SK-N-SH (cell line): ENCODE measurements at regions not wholly inside any gene's neighbourhood (a gene's known extent, or its start where the extent isn't known, plus 50 kb on each side); places are given as distances from the start of the nearest gene placed in this dataset.

ENCODE experiments used
- CTCF ChIA-PET: fragments of 300-600, 350-600 bp; formaldehyde crosslinking; extraction: SDS; loops from one replicate; lab custom pipeline; 2021; lab: Yijun Ruan, JAX
- POLR2A ChIA-PET: fragments of 350-600 bp; sonication (Branson Sonifier 250); formaldehyde crosslinking; extraction: SDS; loops from one replicate; lab custom pipeline; 2020; ENCODE audit warnings: antibody characterized with exemption, inconsistent platforms; lab: Yijun Ruan, JAX
- DNase-seq: peaks from one replicate; pipeline ENCODE4 v3.0.0; 2012
- H2AFZ ChIP-seq: fragments of 200-600 bp; sonication (generic); 2 replicates; pipeline ENCODE4 v1.8.1; 2016; ENCODE audit warnings: antibody characterized with exemption, mild to moderate bottlenecking, low read depth
- H3F3A ChIP-seq: fragments of 200-600 bp; sonication (generic); replicated peaks from 2 replicates; pipeline ENCODE3; 2016; ENCODE audit warnings: antibody characterized with exemption, mild to moderate bottlenecking; ENCODE audit not compliant: insufficient read depth
- H3K27ac ChIP-seq, 2 experiments: fragments of 200-500 bp in 1 of 2; fragments of 200-600 bp in 1 of 2; sonication (Bioruptor generic) in 1 of 2; sonication (generic), shearing (Covaris generic) in 1 of 2; 2 replicates each; pipeline versions ENCODE4 v1.5.1 to v1.6.1; 2014 to 2016; ENCODE audit warnings: low read depth in 2 of 2, inconsistent platforms in 1 of 2, low read length in 1 of 2, mild to moderate bottlenecking in 1 of 2, mixed read lengths in 1 of 2
- H3K27me3 ChIP-seq: fragments of 200-600 bp; sonication (generic), shearing (Covaris generic); 2 replicates; pipeline ENCODE4 v1.6.1; 2016; ENCODE audit warnings: mixed run types; ENCODE audit not compliant: insufficient read depth
- H3K36me3 ChIP-seq, 2 experiments: fragments of 200-500 bp in 1 of 2; fragments of 200-600 bp in 1 of 2; sonication (Bioruptor generic) in 1 of 2; sonication (generic) in 1 of 2; replicated peaks in 1 of 2; 2 replicates each; pipeline versions ENCODE3 to v1.5.1; 2014 to 2016; ENCODE audit warnings: low read length in 1 of 2, mild to moderate bottlenecking in 1 of 2; ENCODE audit not compliant: insufficient read depth in 2 of 2, control insufficient read depth in 1 of 2
- H3K4me1 ChIP-seq, 2 experiments: fragments of 200-500 bp in 1 of 2; fragments of 200-600 bp in 1 of 2; sonication (Bioruptor generic) in 1 of 2; sonication (generic), shearing (Covaris generic) in 1 of 2; 2 replicates each; pipeline versions ENCODE4 v1.5.1 to v1.6.1; 2014 to 2016; ENCODE audit warnings: low read depth in 1 of 2, low read length in 1 of 2, mixed run types in 1 of 2; ENCODE audit not compliant: insufficient read depth in 2 of 2, control insufficient read depth in 1 of 2
- H3K4me2 ChIP-seq: fragments of 200-600 bp; sonication (generic), shearing (Covaris generic); 2 replicates; pipeline ENCODE4 v1.6.1; 2017; ENCODE audit warnings: mixed run types
- H3K4me3 ChIP-seq, 2 experiments: fragments of 200-500 bp in 1 of 2; fragments of 200-600 bp in 1 of 2; sonication (Bioruptor generic) in 1 of 2; sonication (generic), shearing (Covaris generic) in 1 of 2; 2 replicates each; pipeline versions ENCODE4 v1.5.1 to v1.8.1; 2014 to 2016; ENCODE audit warnings: low read depth in 2 of 2, inconsistent platforms in 1 of 2, low read length in 1 of 2, mild to moderate bottlenecking in 1 of 2, mixed read lengths in 1 of 2, moderate library complexity in 1 of 2
- H3K79me2 ChIP-seq: fragments of 200-600 bp; sonication (generic); 2 replicates; pipeline ENCODE4 v1.8.1; 2017; ENCODE audit warnings: mild to moderate bottlenecking; ENCODE audit not compliant: insufficient read depth
- H3K9ac ChIP-seq: fragments of 200-600 bp; sonication (generic); 2 replicates; pipeline ENCODE4 v1.6.1; 2017; ENCODE audit warnings: mixed run types
- H3K9me2 ChIP-seq: fragments of 200-600 bp; sonication (generic); 2 replicates; pipeline ENCODE4 v1.6.1; 2017; ENCODE audit warnings: mixed run types
- H3K9me3 ChIP-seq: fragments of 200-600 bp; sonication (generic); 2 replicates; pipeline ENCODE4 v1.6.1; 2017; ENCODE audit warnings: mixed run types, mild to moderate bottlenecking, moderate library complexity
- H4K20me1 ChIP-seq: fragments of 200-600 bp; sonication (generic); 2 replicates; pipeline ENCODE4 v1.6.1; 2017; ENCODE audit warnings: mild to moderate bottlenecking, mixed run types; ENCODE audit not compliant: insufficient read depth
- CHD2 ChIP-seq: fragments of 150-350 bp; IDR thresholded peaks from 2 replicates; pipeline ENCODE4 v1.6.1; 2018; ENCODE audit warnings: low read length; ENCODE audit not compliant: partially characterized antibody
- CTCF ChIP-seq: fragments of 200-600 bp; sonication (generic); IDR thresholded peaks from 2 replicates; pipeline ENCODE4 v1.6.1; 2017; ENCODE audit warnings: antibody characterized with exemption, mild to moderate bottlenecking, moderate library complexity
- EP300 ChIP-seq, 2 experiments: IDR thresholded peaks; 2 replicates each; pipeline versions ENCODE4 v1.4.0 to v1.6.1; 2012; ENCODE audit warnings: borderline replicate concordance in 1 of 2, low read depth in 1 of 2, low read length in 1 of 2
- FOSL2 ChIP-seq: IDR thresholded peaks from 2 replicates; pipeline ENCODE4 v1.4.0; 2012; ENCODE audit warnings: low read depth, mild to moderate bottlenecking, moderate library complexity, borderline replicate concordance
- FOXJ3 ChIP-seq: sonication (generic); formaldehyde crosslinking; IDR thresholded peaks from 2 replicates; pipeline ENCODE4 v1.5.1; 2020; ENCODE audit warnings: mild to moderate bottlenecking, missing genetic modification reagents
- JUND ChIP-seq: IDR thresholded peaks from 2 replicates; pipeline ENCODE4 v1.4.0; 2012
- MXI1 ChIP-seq: IDR thresholded peaks from 2 replicates; pipeline ENCODE4 v1.6.1; 2012; ENCODE audit warnings: mild to moderate bottlenecking, low read depth, low read length, improper control_type of control experiment
- NFIC ChIP-seq: IDR thresholded peaks from 2 replicates; pipeline ENCODE4 v1.4.0; 2012; ENCODE audit warnings: borderline replicate concordance
- NRF1 ChIP-seq: IDR thresholded peaks from 2 replicates; pipeline ENCODE4 v1.6.1; 2012; ENCODE audit warnings: low read depth, mild to moderate bottlenecking, low read length
- RFX5 ChIP-seq: IDR thresholded peaks from 2 replicates; pipeline ENCODE4 v1.6.1; 2012; ENCODE audit warnings: mild to moderate bottlenecking, improper control_type of control experiment, low read length
- RXRA ChIP-seq: IDR thresholded peaks from 2 replicates; pipeline ENCODE4 v1.4.0; 2012; ENCODE audit warnings: low read depth, mild to moderate bottlenecking, borderline replicate concordance
- SIN3A ChIP-seq: IDR thresholded peaks from 2 replicates; pipeline ENCODE4 v1.6.1; 2012; ENCODE audit warnings: low read depth, mild to moderate bottlenecking, low read length, moderate library complexity, borderline replicate concordance
- TAF1 ChIP-seq: IDR thresholded peaks from 2 replicates; pipeline ENCODE4 v1.6.1; 2012; ENCODE audit warnings: low read depth, mild to moderate bottlenecking, low read length, moderate library complexity, borderline replicate concordance
- TEAD4 ChIP-seq: IDR thresholded peaks from 2 replicates; pipeline ENCODE4 v1.4.0; 2012; ENCODE audit warnings: mild to moderate bottlenecking, borderline replicate concordance; ENCODE audit not compliant: insufficient read depth
- USF2 ChIP-seq: fragments of 150-350 bp; IDR thresholded peaks from 2 replicates; pipeline ENCODE4 v1.6.1; 2017; ENCODE audit warnings: antibody characterized with exemption, low read length, low read depth, borderline replicate concordance
- ZBTB33 ChIP-seq: IDR thresholded peaks from 2 replicates; pipeline ENCODE4 v1.4.0; 2012; ENCODE audit warnings: low read depth, borderline replicate concordance
- WGBS: methylation state at CpG from one replicate; pipeline ENCODE4 v1.1.6; 2017; ENCODE audit warnings: low lambda C conversion rate; 5-methylcytosine and 5-hydroxymethylcytosine counted together
- TF ChIP-seq, protein P1 (sequence below): IDR thresholded peaks from 2 replicates; pipeline ENCODE4 v1.4.0; 2012; ENCODE audit warnings: low read depth
- TF ChIP-seq, protein P2 (sequence below): IDR thresholded peaks from 2 replicates; pipeline ENCODE4 v1.4.0; 2012; ENCODE audit warnings: low read depth, borderline replicate concordance

- Histone ChIP-seq H3K9ac (no peak overlapping the region), H3K4me1 (peaks cover 0 to 3% of the 10 kb centered on the region in 2 experiments; a peak in 1 of 4 replicates), H3K4me2 (no peak overlapping the region), H3K27me3 (no peaks in the 10 kb centered on the region), H3K27ac (no peak overlapping the region)
- CTCF ChIA-PET, result no interaction called here
- TF ChIP-seq FOXJ3, result no peak
- no peak for TF ChIP-seq MXI1
- TF ChIP-seq, protein P1, sequence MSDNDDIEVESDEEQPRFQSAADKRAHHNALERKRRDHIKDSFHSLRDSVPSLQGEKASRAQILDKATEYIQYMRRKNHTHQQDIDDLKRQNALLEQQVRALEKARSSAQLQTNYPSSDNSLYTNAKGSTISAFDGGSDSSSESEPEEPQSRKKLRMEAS, result no peak
- TF ChIP-seq, all 33 proteins: peak for 0
- Histone ChIP-seq H3K4me3 (no peak overlapping the region), H2AFZ (no peak overlapping the region), H3K9me2 (no peaks in the 10 kb centered on the region), H3K79me2 (no peaks in the 10 kb centered on the region), H3F3A (no peaks in the 10 kb centered on the region), H3K36me3 (no peaks in the 10 kb centered on the region), H3K9me3 (no peaks in the 10 kb centered on the region), H4K20me1 (no peaks in the 10 kb centered on the region)
- 33% methylated on average over 8 of the region's 8 CpGs for WGBS
- DNase-seq, result no peak
- POLR2A ChIA-PET, result no interaction called here
Observed at GRCh38 chr2:126835261-126835660, 63.4 kb upstream of the TEX51 start.

DNA sequence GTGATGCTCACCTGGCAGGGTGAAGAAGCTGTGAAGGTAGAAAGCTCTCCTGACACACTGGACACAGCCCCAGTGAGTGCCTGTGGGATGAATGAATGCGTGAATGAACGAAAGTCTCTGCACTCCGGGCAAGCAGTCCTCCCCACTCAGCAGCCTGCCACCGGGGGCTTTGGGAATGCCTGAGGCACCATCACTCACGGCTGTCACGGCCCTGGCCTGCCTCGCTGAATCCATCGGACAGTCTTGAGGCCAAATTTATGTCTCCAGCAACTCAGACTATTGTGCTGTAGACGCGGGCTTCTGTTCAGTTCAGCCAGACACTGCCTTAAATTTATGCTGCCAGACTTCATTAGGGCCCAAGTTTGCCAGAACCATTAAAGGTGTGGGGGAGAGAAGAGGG, 62.9 kb upstream of the TEX51 start:
- Histone ChIP-seq H3K4me1 (peaks cover 0 to 3% of the 10 kb centered on the region in 2 experiments; a peak in 1 of 4 replicates), H4K20me1 (no peaks in the 10 kb centered on the region), H3K4me3 (no peak overlapping the region), H3K4me2 (no peak overlapping the region), H3K9me2 (no peaks in the 10 kb centered on the region), H3K27me3 (no peaks in the 10 kb centered on the region), H3K9me3 (no peaks in the 10 kb centered on the region), H2AFZ (no peak overlapping the region), H3K9ac (no peak overlapping the region), H3K79me2 (no peaks in the 10 kb centered on the region), H3K27ac (no peak overlapping the region), H3F3A (no peaks in the 10 kb centered on the region), H3K36me3 (no peaks in the 10 kb centered on the region)
- WGBS, result 43% methylated on average over 8 of the region's 10 CpGs
- no peak for TF ChIP-seq EP300 (IDR thresholded peaks at IDR 0.05; ENCODE audit: borderline replicate concordance in 1 of 2, low read depth in 1 of 2, low read length in 1 of 2)
- no peak for TF ChIP-seq ZBTB33
- no peak for TF ChIP-seq JUND
- TF ChIP-seq CHD2, result no peak
- TF ChIP-seq NFIC, result no peak
- no peak for TF ChIP-seq TEAD4
- no peak for TF ChIP-seq SIN3A
- TF ChIP-seq USF2, result no peak
- TF ChIP-seq RXRA, result no peak
- TF ChIP-seq TAF1, result no peak
- TF ChIP-seq MXI1, result no peak
- no peak for TF ChIP-seq CTCF
- TF ChIP-seq, protein P2, sequence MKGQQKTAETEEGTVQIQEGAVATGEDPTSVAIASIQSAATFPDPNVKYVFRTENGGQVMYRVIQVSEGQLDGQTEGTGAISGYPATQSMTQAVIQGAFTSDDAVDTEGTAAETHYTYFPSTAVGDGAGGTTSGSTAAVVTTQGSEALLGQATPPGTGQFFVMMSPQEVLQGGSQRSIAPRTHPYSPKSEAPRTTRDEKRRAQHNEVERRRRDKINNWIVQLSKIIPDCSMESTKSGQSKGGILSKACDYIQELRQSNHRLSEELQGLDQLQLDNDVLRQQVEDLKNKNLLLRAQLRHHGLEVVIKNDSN, result no peak
- no peak for TF ChIP-seq FOXJ3
- TF ChIP-seq RFX5, result no peak
- no peak for TF ChIP-seq NRF1
- no peak for TF ChIP-seq FOSL2
- ChIA-PET POLR2A (no interaction called here), CTCF (no interaction called here)
- no peak for DNase-seq
